Endothelial cell of umbilical vein (primary cell): ENCODE measurements at regions not wholly inside any gene's neighbourhood (a gene's known extent, or its start where the extent isn't known, plus 50 kb on each side); places are given as distances from the start of the nearest gene placed in this dataset.

ENCODE experiments used
- BruUV-seq: library from RNA; stranded (reverse); fragments of 400-500 nt; replicated peaks from 2 replicates; lab custom pipeline; 2021; lab: Mats Ljungman, UMichigan
- CTCF ChIA-PET: fragments of 300-600, 350-600 bp; sonication (Branson Sonifier 250); formaldehyde crosslinking; loops from one replicate; lab custom pipeline; 2021; ENCODE audit warnings: antibody characterized with exemption, inconsistent platforms; lab: Charles Lee
- POLR2A ChIA-PET: fragments of 300-600, 350-600 bp; sonication (Branson Sonifier 250); formaldehyde crosslinking; loops from one replicate; lab custom pipeline; 2021; ENCODE audit warnings: antibody characterized with exemption, inconsistent platforms; lab: Charles Lee
- DNase-seq: peaks from one replicate; pipeline ENCODE4 v3.0.0-alpha.2; 2011; ENCODE audit warnings: low read depth, low spot score
- FAIRE-seq: peaks from 2 replicates; lab custom pipeline; 2011; peaks lifted over from hg19 to GRCh38; lab: Jason Lieb, UNC
- H2AFZ ChIP-seq: 2 replicates; pipeline ENCODE4 v1.6.0; 2012; ENCODE audit warnings: low read depth, low read length, control low read depth, inconsistent platforms
- H3K27ac ChIP-seq: 2 replicates; pipeline ENCODE4 v1.5.1; 2011; ENCODE audit warnings: low read depth, mild to moderate bottlenecking, control low read depth, low read length, moderate library complexity; ENCODE audit not compliant: insufficient read depth
- H3K27me3 ChIP-seq, 2 experiments: 2 replicates each; pipeline versions ENCODE4 v1.6.0 to v1.6.1; 2011; ENCODE audit warnings: low read length in 2 of 2, mixed read lengths in 1 of 2; ENCODE audit not compliant: control insufficient read depth in 2 of 2, insufficient read depth in 2 of 2
- H3K36me3 ChIP-seq, 2 experiments: 2 replicates in 1 of 2; 3 replicates in 1 of 2; pipeline ENCODE4 v1.5.1; 2011; ENCODE audit warnings: low read length in 2 of 2, mild to moderate bottlenecking in 1 of 2, moderate library complexity in 1 of 2; ENCODE audit not compliant: control insufficient read depth in 2 of 2, insufficient read depth in 2 of 2; ENCODE audit errors: extremely low read depth in 1 of 2
- H3K4me1 ChIP-seq: 3 replicates; pipeline ENCODE4 v1.5.1; 2011; ENCODE audit warnings: mild to moderate bottlenecking, low read length; ENCODE audit not compliant: control insufficient read depth, insufficient read depth; ENCODE audit errors: extremely low read depth
- H3K4me2 ChIP-seq: 2 replicates; pipeline ENCODE4 v1.6.1; 2011; ENCODE audit warnings: low read length, control low read depth, mixed read lengths; ENCODE audit not compliant: insufficient read depth
- H3K4me3 ChIP-seq, 3 experiments: fragments of 200-600 bp in 1 of 3; sonication (generic), shearing (Covaris generic) in 1 of 3; replicated peaks in 1 of 3; 2 replicates each; pipeline ENCODE4 v1.5.1; 2011 to 2016; ENCODE audit warnings: control low read depth in 3 of 3, low read length in 3 of 3, mild to moderate bottlenecking in 2 of 3, inconsistent platforms in 1 of 3, low read depth in 1 of 3, moderate library complexity in 1 of 3; ENCODE audit not compliant: insufficient read depth in 1 of 3
- H3K79me2 ChIP-seq: 2 replicates; pipeline ENCODE4 v1.6.0; 2012; ENCODE audit warnings: low read length, inconsistent platforms; ENCODE audit not compliant: control insufficient read depth, insufficient read depth
- H3K9ac ChIP-seq: replicated peaks from 2 replicates; pipeline ENCODE3; 2011; ENCODE audit warnings: low read length, control low read depth; ENCODE audit not compliant: insufficient read depth; ENCODE audit errors: extremely low read depth
- H3K9me1 ChIP-seq: replicated peaks from 3 replicates; pipeline ENCODE4 v1.6.0; 2011; ENCODE audit warnings: mild to moderate bottlenecking, low read length; ENCODE audit not compliant: control insufficient read depth, insufficient read depth; ENCODE audit errors: extremely low read depth
- H3K9me3 ChIP-seq: replicated peaks from 2 replicates; pipeline ENCODE4 v1.5.1; 2012; ENCODE audit warnings: low read length, inconsistent platforms; ENCODE audit not compliant: control insufficient read depth, insufficient read depth
- H4K20me1 ChIP-seq: replicated peaks from 2 replicates; pipeline ENCODE3; 2011; ENCODE audit warnings: mild to moderate bottlenecking, low read length; ENCODE audit not compliant: control insufficient read depth, insufficient read depth; ENCODE audit errors: extremely low read depth
- EZH2 ChIP-seq: IDR thresholded peaks from 2 replicates; pipeline ENCODE4 v1.6.1; 2012; ENCODE audit warnings: borderline replicate concordance, low read depth, mild to moderate bottlenecking, moderate library complexity, low read length, inconsistent platforms; ENCODE audit not compliant: severe bottlenecking
- FOS ChIP-seq: IDR thresholded peaks from 2 replicates; pipeline ENCODE4 v1.6.1; 2011; ENCODE audit warnings: mild to moderate bottlenecking, low read length, moderate library complexity, borderline replicate concordance; ENCODE audit not compliant: insufficient read depth
- GATA2 ChIP-seq: IDR thresholded peaks from 2 replicates; pipeline ENCODE4 v1.7.0; 2011; ENCODE audit warnings: low read depth, mild to moderate bottlenecking, moderate library complexity, mixed read lengths, low read length; ENCODE audit not compliant: insufficient read length, insufficient read depth
- JUN ChIP-seq: IDR thresholded peaks from 2 replicates; pipeline ENCODE4 v1.6.1; 2011; ENCODE audit warnings: borderline replicate concordance, low read depth; ENCODE audit not compliant: insufficient read length, insufficient read depth
- MYC ChIP-seq: IDR thresholded peaks from one replicate; pipeline ENCODE4 v1.6.1; 2011; ENCODE audit warnings: mild to moderate bottlenecking, low read depth, low read length
- POLR2A ChIP-seq: IDR thresholded peaks from 2 replicates; pipeline ENCODE4 v1.6.1; 2012; ENCODE audit warnings: low read depth, mild to moderate bottlenecking, control low read depth, low read length
- POLR2AphosphoS5 ChIP-seq: IDR thresholded peaks from 2 replicates; pipeline ENCODE4 v1.6.1; 2012; ENCODE audit warnings: low read depth, mild to moderate bottlenecking, control low read depth, low read length, moderate library complexity; ENCODE audit not compliant: insufficient read depth
- dilution Hi-C: fragments of 300-500 bp; cut with MboI; formaldehyde crosslinking; loops from one replicate; pipeline ENCODE4 v1.15.0; 2019; ENCODE audit warnings: low sequenced_read_pairs; ENCODE audit not compliant: extremely low pct_ligation_motif_present
- intact Hi-C: fragments of 100-400 bp; cut with micrococcal nuclease; formaldehyde crosslinking; loops from one replicate; pipeline ENCODE4 v1.10.0; 2022
- TF ChIP-seq, protein P1 (sequence below): IDR thresholded peaks from 2 replicates; pipeline ENCODE4 v1.6.1; 2011; ENCODE audit not compliant: insufficient read depth, insufficient read length
- TF ChIP-seq, protein P2 (sequence below), 2 donors: IDR thresholded peaks; 1 replicate in 1 of 2; 2 replicates in 1 of 2; pipeline ENCODE4 v1.5.1; 2011; ENCODE audit warnings: low read length in 2 of 2, mild to moderate bottlenecking in 2 of 2, moderate library complexity in 2 of 2, control low read depth in 1 of 2, inconsistent platforms in 1 of 2, low read depth in 1 of 2; ENCODE audit not compliant: insufficient read depth in 1 of 2; ENCODE audit errors: extremely low read depth in 1 of 2

DNA sequence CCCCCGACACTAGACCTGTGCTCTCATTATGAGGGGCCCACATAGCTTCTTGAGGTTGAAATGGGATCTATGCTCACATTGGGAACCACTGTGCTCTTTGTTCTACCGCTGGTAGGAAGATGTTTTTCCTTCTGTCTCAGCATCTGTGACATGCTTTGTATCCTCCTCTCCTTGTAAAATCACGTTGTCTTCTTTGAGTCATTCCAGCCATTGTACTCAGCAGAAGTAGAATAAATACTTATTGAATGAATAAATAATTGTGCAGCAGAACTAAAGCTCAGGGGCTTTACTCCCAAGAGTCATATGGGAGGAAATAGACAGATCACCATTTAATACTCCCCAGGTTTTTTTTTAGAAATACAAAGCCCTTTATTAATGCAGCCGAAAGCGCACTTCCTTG lies 66.3 kb upstream of the EDEM3 start:
- no peaks in the 10 kb centered on the region for H3K9me3 ChIP-seq
- no peaks in the 10 kb centered on the region for H3K36me3 ChIP-seq
- intact Hi-C loops (no loop called here), dilution Hi-C loops (no loop called here)
- no peaks in the 10 kb centered on the region for H4K20me1 ChIP-seq
- H3K4me1 ChIP-seq: no peaks in the 10 kb centered on the region
- no peak overlapping the region for H3K27ac ChIP-seq
- TF ChIP-seq, protein P1, sequence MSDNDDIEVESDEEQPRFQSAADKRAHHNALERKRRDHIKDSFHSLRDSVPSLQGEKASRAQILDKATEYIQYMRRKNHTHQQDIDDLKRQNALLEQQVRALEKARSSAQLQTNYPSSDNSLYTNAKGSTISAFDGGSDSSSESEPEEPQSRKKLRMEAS: no peak
- TF ChIP-seq, protein P2, sequence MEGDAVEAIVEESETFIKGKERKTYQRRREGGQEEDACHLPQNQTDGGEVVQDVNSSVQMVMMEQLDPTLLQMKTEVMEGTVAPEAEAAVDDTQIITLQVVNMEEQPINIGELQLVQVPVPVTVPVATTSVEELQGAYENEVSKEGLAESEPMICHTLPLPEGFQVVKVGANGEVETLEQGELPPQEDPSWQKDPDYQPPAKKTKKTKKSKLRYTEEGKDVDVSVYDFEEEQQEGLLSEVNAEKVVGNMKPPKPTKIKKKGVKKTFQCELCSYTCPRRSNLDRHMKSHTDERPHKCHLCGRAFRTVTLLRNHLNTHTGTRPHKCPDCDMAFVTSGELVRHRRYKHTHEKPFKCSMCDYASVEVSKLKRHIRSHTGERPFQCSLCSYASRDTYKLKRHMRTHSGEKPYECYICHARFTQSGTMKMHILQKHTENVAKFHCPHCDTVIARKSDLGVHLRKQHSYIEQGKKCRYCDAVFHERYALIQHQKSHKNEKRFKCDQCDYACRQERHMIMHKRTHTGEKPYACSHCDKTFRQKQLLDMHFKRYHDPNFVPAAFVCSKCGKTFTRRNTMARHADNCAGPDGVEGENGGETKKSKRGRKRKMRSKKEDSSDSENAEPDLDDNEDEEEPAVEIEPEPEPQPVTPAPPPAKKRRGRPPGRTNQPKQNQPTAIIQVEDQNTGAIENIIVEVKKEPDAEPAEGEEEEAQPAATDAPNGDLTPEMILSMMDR (IDR thresholded peaks at IDR 0.05; ENCODE audit: extremely low read depth in 1 of 2, insufficient read depth in 1 of 2, low read depth in 1 of 2, low read length in 2 of 2): no peak
- TF ChIP-seq JUN (no peak), POLR2A (no peak), MYC (no peak), GATA2 (no peak), EZH2 (no peak), POLR2AphosphoS5 (no peak), FOS (no peak)
- H3K79me2 ChIP-seq: no peaks in the 10 kb centered on the region
- no peak overlapping the region for H2AFZ ChIP-seq
- H3K9me1 ChIP-seq: no peaks in the 10 kb centered on the region
- ChIA-PET POLR2A (no interaction called here), CTCF (interaction anchor here (1.2 kb wide), 1 partner anchor 9 kb away, joined by 3 read pairs; no protein-coding TSS in a partner anchor)
- DNase-seq (no peak), FAIRE-seq (no peak)
- peaks cover 0 to 2% of the 10 kb centered on the region in 2 experiments for H3K27me3 ChIP-seq
- no peak overlapping the region for H3K4me2 ChIP-seq
- BruUV-seq: no TSS peak
- no peak overlapping the region for H3K4me3 ChIP-seq
- H3K9ac ChIP-seq: no peak overlapping the region
